ENCODE measurements at regions not wholly inside any gene's neighbourhood (a gene's known extent, or its start where the extent isn't known, plus 50 kb on each side); places are given as distances from the start of the nearest gene placed in this dataset.

DNA sequence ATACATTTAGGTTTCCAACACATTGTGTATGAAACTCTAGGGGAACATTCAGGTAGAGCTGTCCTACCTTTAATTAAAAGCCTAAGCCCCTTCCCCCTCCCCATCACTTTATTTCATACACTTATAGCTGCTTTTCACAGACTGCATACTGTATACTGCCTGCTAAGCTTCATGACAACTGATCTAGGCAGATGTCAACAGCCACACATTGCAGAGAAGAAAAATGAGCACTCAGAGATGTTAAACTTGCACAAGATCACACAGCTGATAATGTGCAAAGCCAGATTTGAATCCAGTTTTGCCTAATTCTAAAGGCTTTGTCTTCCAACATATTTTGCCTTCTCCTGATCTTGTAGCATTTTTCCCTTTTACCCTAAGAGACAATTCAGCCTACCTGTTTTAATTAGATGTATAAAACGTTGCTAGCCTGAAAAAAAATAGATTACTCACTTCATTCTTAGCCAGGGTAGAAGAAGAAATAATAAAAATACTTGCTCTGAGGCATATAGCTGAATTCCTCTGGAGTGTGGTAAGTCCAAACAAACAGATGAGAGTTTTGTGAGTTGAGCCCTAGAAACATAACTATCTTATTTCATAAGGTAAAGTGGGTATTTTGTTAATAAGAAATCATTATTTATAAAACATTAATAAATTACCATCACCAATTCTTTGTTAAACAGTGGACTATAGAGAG, 56.9 kb upstream of the CAST start:
- no peaks in the 10 kb centered on the region for H3K27me3 ChIP-seq (replicated peaks; ENCODE audit: control insufficient read depth, insufficient read depth, low read length, poor library complexity, severe bottlenecking)
- H3K4me3 ChIP-seq (ENCODE audit: insufficient read depth, low read depth, low read length, poor library complexity, severe bottlenecking), result no peak overlapping the region
- DNase-seq, result no peak
- H3K9me3 ChIP-seq (ENCODE audit: control insufficient read depth, low read length), result no peaks in the 10 kb centered on the region
- H3K27ac ChIP-seq (ENCODE audit: insufficient read depth, low read length, poor library complexity, severe bottlenecking), result no peak overlapping the region
- H3K36me3 ChIP-seq (ENCODE audit: control insufficient read depth, insufficient read depth, low read length), result no peaks in the 10 kb centered on the region
- no peaks in the 10 kb centered on the region for H3K4me1 ChIP-seq (ENCODE audit: control insufficient read depth, insufficient read depth, low read length, poor library complexity, severe bottlenecking)

DNA sequence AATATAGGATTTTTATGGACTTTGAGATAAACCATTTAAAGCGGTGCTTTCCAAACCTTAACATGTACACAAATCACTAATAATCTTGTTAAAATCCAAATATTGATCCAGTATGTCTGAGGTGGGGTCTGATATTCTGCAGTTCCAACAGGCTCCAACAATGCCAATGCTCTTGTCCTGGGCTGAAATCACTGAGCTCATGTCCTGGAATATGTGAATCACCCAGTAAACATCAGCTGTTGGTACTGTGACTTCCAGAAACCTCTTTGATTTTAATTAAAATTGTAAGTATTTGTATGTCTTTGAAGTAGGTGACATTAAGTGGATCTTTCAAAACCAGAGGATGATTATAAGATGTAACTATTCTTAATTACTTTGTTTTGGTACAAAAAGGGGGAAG, 52.8 kb upstream of the CAST start:
- H3K9me3 ChIP-seq (ENCODE audit: control insufficient read depth, low read length), result no peaks in the 10 kb centered on the region
- H3K27me3 ChIP-seq (replicated peaks; ENCODE audit: control insufficient read depth, insufficient read depth, low read length, poor library complexity, severe bottlenecking), result no peaks in the 10 kb centered on the region
- H3K4me1 ChIP-seq (ENCODE audit: control insufficient read depth, insufficient read depth, low read length, poor library complexity, severe bottlenecking), result peaks cover 4% of the 10 kb centered on the region
- H3K27ac ChIP-seq (ENCODE audit: insufficient read depth, low read length, poor library complexity, severe bottlenecking), result no peak overlapping the region
- H3K36me3 ChIP-seq (ENCODE audit: control insufficient read depth, insufficient read depth, low read length), result no peaks in the 10 kb centered on the region
- no peak for DNase-seq
- no peak overlapping the region for H3K4me3 ChIP-seq (ENCODE audit: insufficient read depth, low read depth, low read length, poor library complexity, severe bottlenecking)

DNA sequence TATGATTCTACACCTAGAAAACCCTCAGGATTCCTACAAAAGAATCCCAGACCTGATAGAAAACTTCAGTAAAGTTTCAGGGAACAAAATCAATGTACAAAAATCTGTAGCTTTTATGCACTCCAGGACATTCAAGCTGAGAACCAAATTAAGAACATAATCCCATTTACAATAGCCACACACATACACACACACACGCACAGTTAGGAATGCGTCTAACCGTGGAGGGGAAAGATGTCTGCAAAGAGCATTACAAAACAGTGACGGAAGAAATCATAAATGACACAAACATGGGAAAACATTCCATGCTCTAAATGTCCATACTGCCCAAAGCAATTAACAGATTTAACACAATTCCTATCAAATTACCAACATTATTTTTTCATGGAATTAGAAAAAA, 51.4 kb upstream of the CAST start:
- H3K36me3 ChIP-seq (ENCODE audit: control insufficient read depth, insufficient read depth, low read length), result no peaks in the 10 kb centered on the region
- DNase-seq, result no peak
- peaks cover 5% of the 10 kb centered on the region for H3K4me1 ChIP-seq (ENCODE audit: control insufficient read depth, insufficient read depth, low read length, poor library complexity, severe bottlenecking)

DNA sequence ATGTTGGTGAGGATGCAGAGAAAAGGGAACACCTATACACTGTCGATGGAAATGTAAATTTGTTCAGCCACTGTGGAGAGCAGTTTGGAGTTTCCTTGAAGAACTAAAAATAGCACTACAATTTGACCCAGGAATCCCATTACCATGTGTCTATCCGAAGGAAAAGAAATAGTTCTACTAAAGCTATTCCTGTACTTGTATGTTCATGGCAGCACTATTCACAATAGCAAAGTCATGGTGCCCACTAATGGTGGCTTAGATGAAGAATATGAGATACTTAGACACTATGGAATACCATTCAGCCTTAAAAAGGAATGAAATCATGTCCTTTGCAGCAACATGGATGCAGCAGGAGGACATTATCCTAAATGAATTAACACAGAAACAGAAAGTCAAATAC, 50.2 kb upstream of the CAST start:
- no peak overlapping the region for H3K4me3 ChIP-seq (ENCODE audit: insufficient read depth, low read depth, low read length, poor library complexity, severe bottlenecking)
- DNase-seq, result no peak
- H3K27me3 ChIP-seq (replicated peaks; ENCODE audit: control insufficient read depth, insufficient read depth, low read length, poor library complexity, severe bottlenecking), result no peaks in the 10 kb centered on the region
- no peaks in the 10 kb centered on the region for H3K36me3 ChIP-seq (ENCODE audit: control insufficient read depth, insufficient read depth, low read length)
- peaks cover 5% of the 10 kb centered on the region for H3K4me1 ChIP-seq (ENCODE audit: control insufficient read depth, insufficient read depth, low read length, poor library complexity, severe bottlenecking)
- H3K9me3 ChIP-seq (ENCODE audit: control insufficient read depth, low read length), result no peaks in the 10 kb centered on the region
- H3K27ac ChIP-seq (ENCODE audit: insufficient read depth, low read length, poor library complexity, severe bottlenecking), result no peak overlapping the region

More for the DNA sequence above, 51.4 kb upstream of the CAST start:
- Histone ChIP-seq H3K4me3 (ENCODE audit: insufficient read depth, low read depth, low read length, poor library complexity, severe bottlenecking) (no peak overlapping the region), H3K27ac (ENCODE audit: insufficient read depth, low read length, poor library complexity, severe bottlenecking) (no peak overlapping the region), H3K27me3 (replicated peaks; ENCODE audit: control insufficient read depth, insufficient read depth, low read length, poor library complexity, severe bottlenecking) (no peaks in the 10 kb centered on the region), H3K9me3 (ENCODE audit: control insufficient read depth, low read length) (no peaks in the 10 kb centered on the region)
